ENCODE measurements at regions not wholly inside any gene's neighbourhood (a gene's known extent, or its start where the extent isn't known, plus 50 kb on each side); places are given as distances from the start of the nearest gene placed in this dataset.
"Not testable (repeated sequence)": the region's sequence is repeated elsewhere in the genome, so short reads cannot be mapped to it uniquely, and the experiment has no call there.

GRCh38 chr12:18794000-18794399 lies 56.1 kb downstream of the CAPZA3 start:
- no peak for DNase-seq (ENCODE audit: low read depth, low spot score)
- no peak overlapping the region for H3K27ac ChIP-seq

DNA sequence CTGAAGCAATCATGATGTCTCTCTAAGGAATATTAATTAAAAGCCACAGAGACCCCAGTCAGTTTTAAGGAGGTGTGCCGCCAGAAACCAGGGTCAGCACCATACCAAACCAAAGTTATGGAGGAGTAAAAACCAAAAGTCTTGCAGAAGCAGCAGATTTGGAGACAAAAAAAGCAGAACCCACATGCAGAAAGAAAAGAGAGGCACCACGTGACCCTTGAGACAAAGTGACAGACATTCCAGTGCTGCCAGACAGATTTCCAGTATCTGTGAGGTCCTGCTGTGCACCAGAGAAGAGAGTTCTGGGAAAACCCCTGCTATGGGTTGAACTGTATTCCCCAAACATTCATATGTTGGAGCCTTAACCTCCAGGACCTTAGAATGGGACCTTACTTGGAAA lies 59.7 kb downstream of the CAPZA3 start:
- DNase-seq (ENCODE audit: low read depth, low spot score): no peak
- H3K27ac ChIP-seq: no peak overlapping the region

GRCh38 chr12:18798535-18799361 lies 60.8 kb downstream of the CAPZA3 start:
- H3K27ac ChIP-seq: no peak overlapping the region
- DNase-seq (ENCODE audit: low read depth, low spot score): no peak

DNA sequence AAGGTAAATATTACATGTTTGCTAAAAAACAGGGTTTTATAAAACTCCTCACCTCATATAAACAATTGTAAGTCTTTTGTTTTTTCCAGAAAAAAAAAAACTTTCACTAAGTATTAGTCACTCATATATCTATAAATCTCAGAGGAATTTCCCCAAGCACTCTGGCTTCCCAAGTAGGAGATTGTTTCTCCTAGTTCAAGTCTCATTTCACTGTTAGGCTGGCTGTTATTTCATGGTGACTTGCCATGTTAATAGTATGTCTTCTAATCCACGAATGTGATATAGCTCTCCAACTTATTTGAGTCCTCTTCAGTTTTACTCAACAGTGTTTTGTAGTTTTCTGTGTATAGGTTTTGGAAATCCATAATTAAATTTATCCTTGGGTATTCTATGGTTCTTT lies 61.6 kb downstream of the CAPZA3 start:
- DNase-seq (ENCODE audit: low read depth, low spot score): no peak

DNA sequence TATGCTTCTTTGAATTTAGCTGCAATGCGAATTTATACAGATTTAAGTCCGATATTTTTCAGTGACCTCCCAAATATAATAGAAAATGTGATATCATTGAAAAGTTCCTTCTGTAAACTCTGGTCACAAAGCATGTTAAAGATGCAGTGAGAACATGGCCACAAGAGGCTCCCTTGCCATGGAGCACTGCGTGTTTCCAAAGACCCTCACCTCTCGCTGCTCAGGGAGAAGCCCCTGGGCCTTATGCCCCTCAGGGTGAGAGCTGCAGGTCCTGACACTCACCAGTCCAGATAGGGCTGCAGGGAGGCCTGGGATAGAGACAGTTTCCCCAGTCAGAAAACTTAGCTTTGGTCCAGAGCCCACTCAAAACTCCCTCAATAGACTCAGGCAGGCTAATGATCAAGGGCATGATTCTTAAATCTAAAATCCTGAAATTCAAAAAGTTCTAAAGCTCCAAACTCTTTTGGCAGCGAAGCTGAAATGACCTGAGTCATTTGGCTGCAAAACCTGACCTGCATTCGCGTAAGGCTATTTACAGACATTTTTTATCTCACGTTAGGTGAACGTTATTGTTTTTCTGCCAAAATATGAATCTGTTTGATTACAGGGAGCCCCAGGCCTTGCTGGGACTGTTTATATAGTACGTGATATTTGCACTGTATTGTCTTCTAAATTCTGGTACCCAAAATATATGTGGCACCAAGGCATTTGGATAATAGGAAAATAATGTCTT lies 67.8 kb downstream of the CAPZA3 start:
- no peak overlapping the region for H3K27ac ChIP-seq
- no peak for DNase-seq (ENCODE audit: low read depth, low spot score)

More for the DNA sequence above, 61.6 kb downstream of the CAPZA3 start:
- no peak overlapping the region for H3K27ac ChIP-seq

- DNase-seq (ENCODE audit: low read depth, low spot score): no peak
- H3K27ac ChIP-seq: no peak overlapping the region
These were observed 69.8 kb downstream of the CAPZA3 start for GRCh38 chr12:18807714-18808113.

DNA sequence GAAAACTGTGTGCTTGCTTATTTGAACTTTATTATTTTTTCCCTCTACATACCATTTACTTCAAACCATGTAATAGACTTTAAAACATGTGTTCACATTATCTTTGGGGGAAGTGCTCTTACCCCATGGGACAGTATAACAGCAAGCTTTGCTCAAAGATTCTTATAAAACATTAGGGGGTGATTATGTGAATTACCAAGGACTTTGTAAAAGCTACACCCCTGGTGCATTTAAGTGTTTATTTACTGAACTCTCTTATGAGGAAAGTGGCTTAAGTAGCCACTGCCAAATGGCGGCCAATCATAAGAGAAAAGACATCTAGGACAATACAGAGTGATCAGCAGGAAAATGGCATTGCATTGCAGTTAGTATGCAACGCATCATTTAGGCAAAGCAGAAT lies 70.3 kb downstream of the CAPZA3 start:
- no peak overlapping the region for H3K27ac ChIP-seq
- DNase-seq (ENCODE audit: low read depth, low spot score): no peak

GRCh38 chr12:18810537-18811253 lies 72.8 kb downstream of the CAPZA3 start:
- H3K27ac ChIP-seq: no peak overlapping the region
- no peak for DNase-seq (ENCODE audit: low read depth, low spot score)

GRCh38 chr12:18811273-18811672 lies 73.4 kb downstream of the CAPZA3 start:
- no peak overlapping the region for H3K27ac ChIP-seq
- DNase-seq (ENCODE audit: low read depth, low spot score): no peak

- no peak overlapping the region for H3K27ac ChIP-seq
- no peak for DNase-seq (ENCODE audit: low read depth, low spot score)
These were observed 75.8 kb downstream of the CAPZA3 start for GRCh38 chr12:18813753-18814152.

DNA sequence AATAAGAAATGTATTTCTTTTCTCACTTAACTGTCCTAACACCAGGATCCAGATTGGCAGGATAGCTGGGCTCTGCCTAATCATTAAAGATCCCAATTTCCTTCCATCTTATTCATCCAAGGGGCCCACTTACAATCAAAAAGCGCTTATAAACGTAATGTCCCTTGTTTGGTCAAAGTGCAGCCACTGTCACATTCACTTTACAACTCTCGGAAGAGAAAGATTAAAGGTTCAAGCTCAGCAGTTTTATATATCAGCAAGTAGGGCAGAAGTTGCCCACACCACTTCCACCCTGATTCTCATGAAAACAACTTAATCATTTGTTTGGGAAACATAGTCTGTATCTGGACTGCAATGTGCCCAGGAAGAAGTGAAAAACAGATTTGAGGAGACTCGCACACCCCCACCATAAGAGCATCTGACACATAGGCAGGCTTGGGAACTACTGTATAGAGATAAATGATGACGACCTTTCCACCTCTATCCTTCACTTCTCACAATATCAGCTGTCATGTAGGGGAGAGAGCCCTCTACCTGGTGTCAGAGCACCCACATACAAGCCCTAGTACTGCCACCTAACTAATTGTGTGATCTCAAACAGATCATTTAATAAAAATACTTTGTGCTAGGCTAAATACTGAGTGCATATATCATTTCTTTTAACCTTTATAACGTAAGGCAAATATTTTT lies 80.8 kb downstream of the CAPZA3 start:
- no peak for DNase-seq (ENCODE audit: low read depth, low spot score)
- H3K27ac ChIP-seq: no peak overlapping the region

- H3K27ac ChIP-seq: no peak overlapping the region
These were observed 81.6 kb downstream of the CAPZA3 start for GRCh38 chr12:18819484-18819883.

DNA sequence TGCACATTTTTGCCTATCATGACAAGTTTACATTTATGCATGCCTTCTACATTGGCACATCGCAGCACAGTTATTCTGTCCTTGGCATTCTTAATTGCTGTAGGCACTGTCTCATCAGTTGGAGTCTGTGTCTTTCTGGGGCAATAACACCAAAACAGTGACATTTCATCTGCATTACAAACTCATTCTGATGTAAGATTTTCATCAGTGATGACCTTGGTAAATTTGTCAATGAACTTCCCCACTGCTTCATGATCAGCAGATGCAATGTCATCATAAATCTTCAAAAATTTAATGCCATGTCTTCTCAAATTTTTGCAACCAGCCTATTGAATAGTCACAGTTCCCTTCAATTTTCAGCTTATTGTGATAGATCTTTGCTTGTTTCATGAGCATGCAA lies 85.5 kb downstream of the CAPZA3 start:
- no peak overlapping the region for H3K27ac ChIP-seq
- no peak for DNase-seq (ENCODE audit: low read depth, low spot score)

More at GRCh38 chr12:18819484-18819883, 81.6 kb downstream of the CAPZA3 start:
- DNase-seq (ENCODE audit: low read depth, low spot score): no peak

GRCh38 chr12:18824287-18824686 lies 86.4 kb downstream of the CAPZA3 start:
- no peak overlapping the region for H3K27ac ChIP-seq

DNA sequence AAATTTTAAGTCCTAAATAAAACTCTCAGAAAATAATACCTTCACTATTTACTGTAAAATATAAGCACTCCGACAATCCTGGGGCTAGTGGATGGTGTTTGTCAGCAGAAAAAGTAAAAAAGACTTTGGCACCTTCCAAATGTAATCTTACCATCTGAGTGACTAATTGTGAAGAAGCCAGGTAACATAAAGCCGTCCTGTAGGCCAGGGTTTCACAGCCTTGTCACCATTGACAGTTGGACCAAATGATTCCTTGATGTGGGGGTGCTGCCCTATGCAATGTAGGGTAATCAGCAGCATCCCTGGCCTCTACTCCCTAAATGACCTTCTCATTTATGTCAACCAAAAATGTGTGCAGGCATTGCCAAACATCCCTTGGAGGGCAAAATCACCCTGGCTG lies 87.2 kb downstream of the CAPZA3 start:
- DNase-seq (ENCODE audit: low read depth, low spot score): no peak
- no peak overlapping the region for H3K27ac ChIP-seq

More at GRCh38 chr12:18824287-18824686, 86.4 kb downstream of the CAPZA3 start:
- DNase-seq (ENCODE audit: low read depth, low spot score): no peak

GRCh38 chr12:18827913-18828312 lies 90.0 kb downstream of the CAPZA3 start:
- no peak overlapping the region for H3K27ac ChIP-seq
- DNase-seq (ENCODE audit: low read depth, low spot score): no peak

- no peak overlapping the region for H3K27ac ChIP-seq
- DNase-seq (ENCODE audit: low read depth, low spot score): no peak
These were observed 90.6 kb downstream of the CAPZA3 start for GRCh38 chr12:18828483-18828882.

GRCh38 chr12:18828987-18829386 lies 91.1 kb downstream of the CAPZA3 start:
- H3K27ac ChIP-seq: no peak overlapping the region
- no peak for DNase-seq (ENCODE audit: low read depth, low spot score)

DNA sequence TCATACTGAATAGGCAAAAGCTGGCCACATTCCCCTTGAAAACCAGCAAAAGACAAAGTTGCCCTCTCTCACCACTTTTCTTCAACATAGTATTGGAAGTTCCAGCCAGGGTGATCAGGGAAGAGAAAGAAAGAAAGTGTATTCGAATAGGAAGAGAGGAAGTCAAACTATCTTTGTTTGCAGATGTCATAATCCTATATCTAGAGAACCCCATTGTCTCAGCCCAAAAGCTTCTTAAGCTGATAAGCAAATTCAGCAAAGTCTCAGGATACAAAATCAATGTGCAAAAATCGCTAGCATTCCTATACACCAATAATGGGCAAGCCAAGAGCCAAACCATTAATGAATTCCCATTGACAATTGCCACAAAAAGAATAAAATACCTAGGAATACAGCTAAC lies 95.0 kb downstream of the CAPZA3 start:
- not testable (repeated sequence) for H3K27ac ChIP-seq; DNase-seq (ENCODE audit: low read depth, low spot score)

DNA sequence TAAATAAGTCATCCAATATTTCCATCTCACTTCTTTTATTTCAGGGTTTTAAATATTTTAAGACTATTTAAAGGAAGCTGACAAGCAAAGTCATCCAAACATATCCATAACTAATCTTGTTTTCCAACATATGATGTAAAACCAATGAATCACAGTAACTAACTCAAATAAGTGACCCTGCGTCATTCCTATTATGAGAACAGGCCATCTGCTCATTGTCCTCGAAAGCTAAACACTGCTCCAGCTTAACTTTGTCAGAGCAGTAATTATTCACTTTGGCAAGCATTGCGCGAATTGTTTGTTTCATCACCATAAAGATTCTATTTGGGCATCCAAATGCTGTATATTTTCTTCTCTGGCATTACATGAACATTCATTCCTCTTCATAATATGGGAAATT lies 99.1 kb downstream of the CAPZA3 start:
- no peak overlapping the region for H3K27ac ChIP-seq
- DNase-seq (ENCODE audit: low read depth, low spot score): no peak

Measured in epithelial cell of prostate (primary cell).